Thoracic aorta (tissue), 2 donors: ENCODE measurements at regions not wholly inside any gene's neighbourhood (a gene's known extent, or its start where the extent isn't known, plus 50 kb on each side); places are given as distances from the start of the nearest gene placed in this dataset.

Experiments
- ATAC-seq: fragments of 150-250 bp; one replicate; pipeline ENCODE4 v1.8.0; 2017; ENCODE audit warnings: low read depth; ENCODE audit not compliant: insufficient number of reproducible peaks, low FRiP score
- DNase-seq: peaks from one replicate; pipeline ENCODE4 v3.0.0-alpha.2; 2020; ENCODE audit warnings: low spot score
- H3K27ac ChIP-seq, 2 donors: fragments of 200-600 bp; sonication (generic); 1 replicate in 1 of 2; 2 replicates in 1 of 2; pipeline ENCODE4 v1.5.1; 2016; ENCODE audit warnings: mild to moderate bottlenecking in 2 of 2, moderate library complexity in 2 of 2
- H3K27me3 ChIP-seq: fragments of 200-600 bp; sonication (generic); replicated peaks from 2 replicates; pipeline ENCODE4 v1.6.0; 2016; ENCODE audit warnings: mild to moderate bottlenecking; ENCODE audit not compliant: insufficient read depth
- H3K36me3 ChIP-seq: fragments of 200-600 bp; sonication (generic); one replicate; pipeline ENCODE4 v1.5.1; 2016
- H3K4me1 ChIP-seq, 2 donors: fragments of 200-600 bp; sonication (generic); 1 replicate in 1 of 2; 2 replicates in 1 of 2; pipeline versions ENCODE4 v1.5.1 to v1.6.0; 2016; ENCODE audit warnings: low read depth in 2 of 2, mild to moderate bottlenecking in 1 of 2; ENCODE audit not compliant: control insufficient read depth in 1 of 2
- H3K4me3 ChIP-seq: fragments of 200-600 bp; sonication (generic); 2 replicates; pipeline ENCODE4 v1.5.1; 2016; ENCODE audit warnings: mild to moderate bottlenecking
- H3K9me3 ChIP-seq: fragments of 200-600 bp; sonication (generic); 2 replicates; pipeline ENCODE4 v1.5.1; 2016
- CTCF ChIP-seq: fragments of 200-600 bp; sonication (generic); IDR thresholded peaks from one replicate; pipeline ENCODE4 v1.5.1; 2019; ENCODE audit warnings: antibody characterized with exemption

GRCh38 chr13:110097013-110097412 is 209.9 kb downstream of the COL4A1 start:
- H3K27me3 ChIP-seq = no peaks in the 10 kb centered on the region
- H3K9me3 ChIP-seq = no peaks in the 10 kb centered on the region
- DNase-seq = no peak
- no peak overlapping the region for H3K4me3 ChIP-seq
- no peaks in the 10 kb centered on the region for H3K36me3 ChIP-seq
- no peak for ATAC-seq
- TF ChIP-seq CTCF = no peak
- H3K27ac ChIP-seq = no peak overlapping the region
- peaks cover 6 to 15% of the 10 kb centered on the region in 2 donors for H3K4me1 ChIP-seq

GRCh38 chr13:110092831-110093247 is 214.1 kb downstream of the COL4A1 start:
- no peaks in the 10 kb centered on the region for H3K27me3 ChIP-seq
- ATAC-seq = no peak
- peaks cover 6 to 15% of the 10 kb centered on the region in 2 donors for H3K4me1 ChIP-seq
- H3K9me3 ChIP-seq = no peaks in the 10 kb centered on the region
- H3K36me3 ChIP-seq = no peaks in the 10 kb centered on the region
- no peak overlapping the region for H3K27ac ChIP-seq
- no peak for TF ChIP-seq CTCF
- no peak overlapping the region for H3K4me3 ChIP-seq
- no peak for DNase-seq

- H3K27ac ChIP-seq = no peak overlapping the region
- DNase-seq (no peak), ATAC-seq (no peak)
- no peak overlapping the region for H3K4me3 ChIP-seq
- H3K9me3 ChIP-seq = peaks cover 8% of the 10 kb centered on the region
- H3K4me1 ChIP-seq = peaks cover 6 to 9% of the 10 kb centered on the region in 2 donors
- H3K36me3 ChIP-seq = no peaks in the 10 kb centered on the region
- no peaks in the 10 kb centered on the region for H3K27me3 ChIP-seq
- peak; percentile 28 for TF ChIP-seq CTCF
These were observed 217.1 kb downstream of the COL4A1 start for GRCh38 chr13:110089815-110090214.

- TF ChIP-seq CTCF = no peak
- H3K27ac ChIP-seq = no peak overlapping the region
These were observed 217.9 kb downstream of the COL4A1 start for GRCh38 chr13:110089100-110089499.

GRCh38 chr13:110073982-110074381 is 233.0 kb downstream of the COL4A1 start:
- ATAC-seq = no peak
- H3K27ac ChIP-seq = no peak overlapping the region
- no peaks in the 10 kb centered on the region for H3K9me3 ChIP-seq
- no peak for DNase-seq
- no peak for TF ChIP-seq CTCF
- H3K4me3 ChIP-seq = no peak overlapping the region
- no peaks in the 10 kb centered on the region for H3K36me3 ChIP-seq
- H3K27me3 ChIP-seq = no peaks in the 10 kb centered on the region
- H3K4me1 ChIP-seq = no peaks in the 10 kb centered on the region

More at GRCh38 chr13:110089100-110089499, 217.9 kb downstream of the COL4A1 start:
- Histone ChIP-seq H3K4me1 (peaks cover 2 to 3% of the 10 kb centered on the region in 2 donors), H3K36me3 (no peaks in the 10 kb centered on the region), H3K9me3 (peaks cover 8% of the 10 kb centered on the region), H3K27me3 (no peaks in the 10 kb centered on the region), H3K4me3 (no peak overlapping the region)
- DNase-seq (no peak), ATAC-seq (no peak)
